ENCODE measurements at regions not wholly inside any gene's neighbourhood (a gene's known extent, or its start where the extent isn't known, plus 50 kb on each side); places are given as distances from the start of the nearest gene placed in this dataset.
"Not testable (repeated sequence)": the region's sequence is repeated elsewhere in the genome, so short reads cannot be mapped to it uniquely, and the experiment has no call there.

- no peak for ATAC-seq
These were observed 540.6 kb upstream of the GCFC2 start for GRCh38 chr2:76251342-76251741.

GRCh38 chr2:76247006-76247405, 536.3 kb upstream of the GCFC2 start:
- ATAC-seq: no peak

GRCh38 chr2:76211991-76212985, 501.6 kb upstream of the GCFC2 start:
- ATAC-seq: no peak

- no peak for ATAC-seq
These were observed 499.8 kb upstream of the GCFC2 start for GRCh38 chr2:76210551-76210950.

- ATAC-seq: no peak
These were observed 493.3 kb upstream of the GCFC2 start for GRCh38 chr2:76204048-76204447.

GRCh38 chr2:76202866-76203265, 492.2 kb upstream of the GCFC2 start:
- no peak for ATAC-seq

- no peak for ATAC-seq
These were observed 487.2 kb upstream of the GCFC2 start for GRCh38 chr2:76197842-76198448.

- no peak for ATAC-seq
These were observed 486.7 kb upstream of the GCFC2 start for GRCh38 chr2:76197428-76197827.

- ATAC-seq: no peak
These were observed 483.5 kb upstream of the GCFC2 start for GRCh38 chr2:76194031-76194775.

- no peak for ATAC-seq
These were observed 482.4 kb upstream of the GCFC2 start for GRCh38 chr2:76193089-76193488.

GRCh38 chr2:76188334-76189008, 477.8 kb upstream of the GCFC2 start:
- ATAC-seq: no peak

- no peak for ATAC-seq
These were observed 476.7 kb upstream of the GCFC2 start for GRCh38 chr2:76187415-76187814.

- no peak for ATAC-seq
These were observed 470.0 kb upstream of the GCFC2 start for GRCh38 chr2:76180676-76181075.

- ATAC-seq: no peak
These were observed 467.9 kb upstream of the GCFC2 start for GRCh38 chr2:76178610-76179009.

GRCh38 chr2:76175295-76175694, 464.6 kb upstream of the GCFC2 start:
- ATAC-seq: no peak

- no peak for ATAC-seq
These were observed 463.8 kb upstream of the GCFC2 start for GRCh38 chr2:76174505-76174904.

- ATAC-seq: not testable (repeated sequence)
These were observed 462.5 kb upstream of the GCFC2 start for GRCh38 chr2:76173206-76173605.

- not testable (repeated sequence) for ATAC-seq
These were observed 461.5 kb upstream of the GCFC2 start for GRCh38 chr2:76172154-76172595.

GRCh38 chr2:76170856-76171255, 460.1 kb upstream of the GCFC2 start:
- no peak for ATAC-seq

- ATAC-seq: no peak
These were observed 459.3 kb upstream of the GCFC2 start for GRCh38 chr2:76170009-76170384.

GRCh38 chr2:76169276-76170008, 458.7 kb upstream of the GCFC2 start:
- ATAC-seq: no peak

GRCh38 chr2:76163860-76164259, 453.1 kb upstream of the GCFC2 start:
- no peak for ATAC-seq

All from activated CD4-positive, CD25-positive, alpha-beta regulatory T cell treated with anti-CD3 and anti-CD28 coated beads, Interleukin-2, amount 50 U/mL, for 24 hours (primary cell).